GM12864 (cell line): ENCODE measurements at regions not wholly inside any gene's neighbourhood (a gene's known extent, or its start where the extent isn't known, plus 50 kb on each side); places are given as distances from the start of the nearest gene placed in this dataset.

Source experiments
- DNase-seq: peaks from one replicate; pipeline ENCODE4 v3.0.0-alpha.2; 2011; ENCODE audit warnings: low read depth
- H3K4me3 ChIP-seq: 2 replicates; pipeline ENCODE4 v1.5.1; 2011; ENCODE audit warnings: mild to moderate bottlenecking, low read depth, low read length, control low read depth
- CTCF ChIP-seq: IDR thresholded peaks from 2 replicates; pipeline ENCODE4 v1.5.1; 2011; ENCODE audit warnings: low read depth, mild to moderate bottlenecking, moderate library complexity, low read length, control low read depth, inconsistent platforms; ENCODE audit errors: missing control alignments

- no peak for DNase-seq
- TF ChIP-seq CTCF, result no peak
These were observed 92.4 kb upstream of the ANXA1 start for GRCh38 chr9:73059247-73059646.

GRCh38 chr9:73056245-73056644, 95.4 kb upstream of the ANXA1 start:
- no peak overlapping the region for H3K4me3 ChIP-seq
- no peak for TF ChIP-seq CTCF
- DNase-seq, result no peak

More at GRCh38 chr9:73059247-73059646, 92.4 kb upstream of the ANXA1 start:
- no peak overlapping the region for H3K4me3 ChIP-seq

GRCh38 chr9:73054091-73054490, 97.6 kb upstream of the ANXA1 start:
- DNase-seq, result no peak
- no peak overlapping the region for H3K4me3 ChIP-seq
- TF ChIP-seq CTCF, result no peak

- no peak overlapping the region for H3K4me3 ChIP-seq
- TF ChIP-seq CTCF, result no peak
- DNase-seq, result no peak
These were observed 98.1 kb upstream of the ANXA1 start for GRCh38 chr9:73053543-73053942.

GRCh38 chr9:73050887-73051550, 98.2 kb upstream of the ALDH1A1 start:
- no peak overlapping the region for H3K4me3 ChIP-seq
- TF ChIP-seq CTCF, result no peak
- no peak for DNase-seq

- no peak overlapping the region for H3K4me3 ChIP-seq
- DNase-seq, result no peak
- TF ChIP-seq CTCF, result no peak
These were observed 97.4 kb upstream of the ALDH1A1 start for GRCh38 chr9:73050065-73050816.
